B cell (primary cell): ENCODE measurements at regions not wholly inside any gene's neighbourhood (a gene's known extent, or its start where the extent isn't known, plus 50 kb on each side); places are given as distances from the start of the nearest gene placed in this dataset.

ENCODE experiments used
- ATAC-seq: fragments of 200-7000 bp; cut with Tn5 transposase; one replicate; pipeline ENCODE4 v1.10.0; 2021; ENCODE audit warnings: low read depth, mild to moderate bottlenecking, moderate number of reproducible peaks, moderate library complexity
- CTCF ChIA-PET: fragments of 350-600 bp; sonication (Branson Sonifier 250); formaldehyde crosslinking; loops from one replicate; lab custom pipeline; 2021; ENCODE audit warnings: antibody characterized with exemption, inconsistent platforms; lab: Charles Lee
- POLR2A ChIA-PET: fragments of 350-600 bp; sonication (Branson Sonifier 250); formaldehyde crosslinking; loops from one replicate; lab custom pipeline; 2021; ENCODE audit warnings: antibody characterized with exemption; lab: Charles Lee
- DNase-seq: peaks from one replicate; pipeline ENCODE4 v3.0.0; 2013
- H2AFZ ChIP-seq: 2 replicates; pipeline ENCODE4 v1.6.1; 2012; ENCODE audit warnings: mild to moderate bottlenecking, low read depth, low read length; ENCODE audit not compliant: insufficient read depth, poor library complexity, severe bottlenecking
- H3K27ac ChIP-seq, 2 donors: 1 replicate in 1 of 2; 2 replicates in 1 of 2; pipeline ENCODE4 v1.5.1; 2012 to 2013; ENCODE audit warnings: low read length in 2 of 2, mild to moderate bottlenecking in 2 of 2, moderate library complexity in 1 of 2
- H3K27me3 ChIP-seq, 4 experiments: fragments of 200-600 bp in 1 of 4; sonication (generic) in 1 of 4; replicated peaks in 1 of 4; 1 replicate in 2 of 4; 2 replicates in 2 of 4; pipeline versions ENCODE4 v1.6.1 to v1.7.0; 2013 to 2016; ENCODE audit warnings: low read length in 3 of 4, mild to moderate bottlenecking in 2 of 4, mixed read lengths in 1 of 4, moderate library complexity in 1 of 4; ENCODE audit not compliant: insufficient read depth in 4 of 4, control insufficient read depth in 3 of 4; ENCODE audit errors: control extremely low read depth in 1 of 4
- H3K36me3 ChIP-seq, 2 experiments: replicated peaks in 1 of 2; 1 replicate in 1 of 2; 2 replicates in 1 of 2; pipeline versions ENCODE4 v1.6.1 to v1.7.1; 2013; ENCODE audit warnings: low read length in 1 of 2; ENCODE audit not compliant: insufficient read depth in 2 of 2, control insufficient read depth in 1 of 2; ENCODE audit errors: control extremely low read depth in 1 of 2, extremely low read depth in 1 of 2
- H3K4me1 ChIP-seq, 2 donors: fragments of 200-600 bp in 1 of 2; sonication (generic) in 1 of 2; 1 replicate in 1 of 2; 2 replicates in 1 of 2; pipeline versions ENCODE4 v1.5.1 to v1.6.1; 2013 to 2017; ENCODE audit warnings: low read length in 2 of 2; ENCODE audit not compliant: control insufficient read depth in 2 of 2, insufficient read depth in 2 of 2
- H3K4me2 ChIP-seq: replicated peaks from 2 replicates; pipeline ENCODE3; 2012; ENCODE audit warnings: mild to moderate bottlenecking, low read depth, low read length; ENCODE audit not compliant: poor library complexity, severe bottlenecking
- H3K4me3 ChIP-seq, 5 experiments: fragments of 200-600 bp in 1 of 5; sonication (generic) in 1 of 5; 1 replicate in 3 of 5; 2 replicates in 2 of 5; pipeline versions ENCODE4 v1.5.1 to v1.7.0; 2011 to 2016; ENCODE audit warnings: low read length in 4 of 5, mild to moderate bottlenecking in 4 of 5, low read depth in 2 of 5, control low read depth in 1 of 5, moderate library complexity in 1 of 5; ENCODE audit not compliant: insufficient read depth in 1 of 5; ENCODE audit errors: control extremely low read depth in 1 of 5, extremely low read depth in 1 of 5
- H3K79me2 ChIP-seq: fragments of 200-600 bp; sonication (generic); one replicate; pipeline ENCODE4 v1.6.0; 2016; ENCODE audit warnings: low read length; ENCODE audit not compliant: control insufficient read depth, insufficient read depth
- H3K9ac ChIP-seq: fragments of 200-600 bp; sonication (generic); 2 replicates; pipeline ENCODE4 v1.6.1; 2017; ENCODE audit warnings: mild to moderate bottlenecking, low read length, moderate library complexity
- H3K9me3 ChIP-seq, 3 donors: one replicate each; pipeline versions ENCODE4 v1.6.1 to v1.7.1; 2013; ENCODE audit warnings: low read length in 2 of 3; ENCODE audit not compliant: control insufficient read depth in 2 of 3, insufficient read depth in 1 of 3; ENCODE audit errors: control extremely low read depth in 1 of 3
- H4K20me1 ChIP-seq: 2 replicates; pipeline ENCODE4 v1.6.0; 2012; ENCODE audit warnings: mild to moderate bottlenecking, low read length; ENCODE audit not compliant: insufficient read depth, control insufficient read depth, poor library complexity, severe bottlenecking
- H3K27ac Mint-ChIP-seq: one replicate; pipeline ENCODE4 v1.8.0; 2021; ENCODE audit warnings: mixed read lengths
- H3K27me3 Mint-ChIP-seq: one replicate; pipeline ENCODE4 v1.8.0; 2021; ENCODE audit warnings: mixed read lengths
- H3K4me1 Mint-ChIP-seq: one replicate; pipeline ENCODE4 v1.8.0; 2021; ENCODE audit warnings: mixed read lengths
- H3K4me3 Mint-ChIP-seq: one replicate; pipeline ENCODE4 v1.8.0; 2021; ENCODE audit warnings: mixed read lengths
- H3K9me3 Mint-ChIP-seq: one replicate; pipeline ENCODE4 v1.8.0; 2022; ENCODE audit warnings: mixed read lengths; ENCODE audit not compliant: insufficient read depth
- CTCF ChIP-seq: fragments of 200-600 bp; IDR thresholded peaks from one replicate; pipeline ENCODE4 v1.8.0; 2022; ENCODE audit warnings: antibody characterized with exemption, mild to moderate bottlenecking
- EZH2 ChIP-seq: IDR thresholded peaks from 2 replicates; pipeline ENCODE4 v1.6.1; 2012; ENCODE audit warnings: borderline replicate concordance, low read depth, mild to moderate bottlenecking, moderate library complexity, low read length; ENCODE audit not compliant: insufficient read depth, poor library complexity, severe bottlenecking
- WGBS: methylation state at CpG from one replicate; pipeline ENCODE4 v1.1.5; 2013; ENCODE audit warnings: missing lambda C conversion rate; ENCODE audit not compliant: insufficient coverage; 5-methylcytosine and 5-hydroxymethylcytosine counted together
- intact Hi-C: fragments of 100-400 bp; cut with micrococcal nuclease; formaldehyde crosslinking; loops from one replicate; pipeline ENCODE4 v1.10.0; 2022

- no peaks in the 10 kb centered on the region for H3K9me3 ChIP-seq
- H3K4me1 ChIP-seq: no peaks in the 10 kb centered on the region
- 98% methylated on average over 8 of the region's 8 CpGs for WGBS
- H3K27ac ChIP-seq: no peak overlapping the region
- no peak overlapping the region for H2AFZ ChIP-seq
- no peak overlapping the region for H3K4me3 ChIP-seq
- intact Hi-C loops: no loop called here
- ChIA-PET POLR2A (no interaction called here), CTCF (no interaction called here)
- H3K79me2 ChIP-seq: no peaks in the 10 kb centered on the region
- no peak overlapping the region for H3K27ac Mint-ChIP-seq
- no peak for TF ChIP-seq CTCF
- no peak for TF ChIP-seq EZH2
- H3K9me3 Mint-ChIP-seq: no peaks in the 10 kb centered on the region
- H3K4me1 Mint-ChIP-seq: no peaks in the 10 kb centered on the region
- no peaks in the 10 kb centered on the region for H4K20me1 ChIP-seq
- ATAC-seq: no peak
- H3K27me3 ChIP-seq: peaks cover 0 to 3% (median 0%) of the 10 kb centered on the region in 4 experiments
- no peak overlapping the region for H3K4me2 ChIP-seq
- H3K36me3 ChIP-seq: no peaks in the 10 kb centered on the region
- no peak for DNase-seq
- H3K9ac ChIP-seq: no peak overlapping the region
- H3K27me3 Mint-ChIP-seq: peaks cover 8% of the 10 kb centered on the region
- H3K4me3 Mint-ChIP-seq: no peak overlapping the region
Measured at GRCh38 chr5:135120951-135121350, 86.9 kb upstream of the PITX1 start.

GRCh38 chr5:135119481-135119880 is 85.5 kb upstream of the PITX1 start:
- Histone ChIP-seq H3K27ac (no peak overlapping the region), H3K27me3 (peaks cover 0 to 3% (median 0%) of the 10 kb centered on the region in 4 experiments), H3K4me2 (no peak overlapping the region), H3K4me3 (no peak overlapping the region), H3K36me3 (no peaks in the 10 kb centered on the region), H4K20me1 (no peaks in the 10 kb centered on the region), H3K79me2 (no peaks in the 10 kb centered on the region), H3K9ac (no peak overlapping the region), H3K9me3 (no peaks in the 10 kb centered on the region), H2AFZ (no peak overlapping the region), H3K4me1 (no peaks in the 10 kb centered on the region)
- POLR2A ChIA-PET: no interaction called here
- no peaks in the 10 kb centered on the region for H3K9me3 Mint-ChIP-seq
- DNase-seq (no peak), ATAC-seq (no peak)
- intact Hi-C loops: no loop called here
- 72% methylated on average over 2 of the region's 6 CpGs for WGBS
- H3K27ac Mint-ChIP-seq: no peak overlapping the region
- no peak for TF ChIP-seq CTCF
- TF ChIP-seq EZH2: no peak
- CTCF ChIA-PET: no interaction called here
- no peak overlapping the region for H3K4me3 Mint-ChIP-seq
- H3K4me1 Mint-ChIP-seq: no peaks in the 10 kb centered on the region
- peaks cover 8% of the 10 kb centered on the region for H3K27me3 Mint-ChIP-seq
